Adrenal gland (tissue), 5 donors: ENCODE measurements at regions not wholly inside any gene's neighbourhood (a gene's known extent, or its start where the extent isn't known, plus 50 kb on each side); places are given as distances from the start of the nearest gene placed in this dataset.

Source experiments
- POLR2A ChIP-seq, 2 donors: fragments of 450-650 bp; IDR thresholded peaks; one replicate each; pipeline ENCODE4 v1.6.1; 2017; ENCODE audit warnings: antibody characterized with exemption in 2 of 2, mild to moderate bottlenecking in 2 of 2, moderate library complexity in 1 of 2
- TF ChIP-seq, protein P1 (sequence below), 6 experiments: fragments of 450-650 bp in 4 of 6; fragments of 200-600 bp in 2 of 6; sonication (generic) in 1 of 6; IDR thresholded peaks; 1 replicate in 5 of 6; 2 replicates in 1 of 6; pipeline versions ENCODE4 v1.5.1 to v1.8.0; 2016 to 2021; ENCODE audit warnings: antibody characterized with exemption in 6 of 6, mild to moderate bottlenecking in 2 of 6, moderate library complexity in 1 of 6
- donor health status: DM: no; HTN: no; CAD: no.

DNA sequence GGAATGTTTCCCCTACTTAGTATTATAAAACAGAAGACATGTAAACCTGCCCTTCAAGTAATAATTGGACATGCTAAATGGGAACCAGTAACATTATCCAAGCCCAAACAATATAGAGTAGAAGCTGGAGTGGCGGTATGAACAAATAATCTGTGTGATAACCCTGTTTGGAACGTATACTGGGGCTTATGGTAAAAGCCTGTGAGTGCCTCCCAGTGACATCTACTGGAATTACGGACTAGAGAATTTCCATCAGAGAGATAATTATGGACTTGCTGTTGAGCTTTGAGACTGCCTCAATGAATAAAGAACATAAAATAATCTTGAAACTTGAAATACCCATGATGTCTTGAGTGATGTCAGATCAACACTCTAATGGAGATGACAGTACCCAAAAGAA, 406.3 kb upstream of the GRIA3 start:
- TF ChIP-seq, protein P1, sequence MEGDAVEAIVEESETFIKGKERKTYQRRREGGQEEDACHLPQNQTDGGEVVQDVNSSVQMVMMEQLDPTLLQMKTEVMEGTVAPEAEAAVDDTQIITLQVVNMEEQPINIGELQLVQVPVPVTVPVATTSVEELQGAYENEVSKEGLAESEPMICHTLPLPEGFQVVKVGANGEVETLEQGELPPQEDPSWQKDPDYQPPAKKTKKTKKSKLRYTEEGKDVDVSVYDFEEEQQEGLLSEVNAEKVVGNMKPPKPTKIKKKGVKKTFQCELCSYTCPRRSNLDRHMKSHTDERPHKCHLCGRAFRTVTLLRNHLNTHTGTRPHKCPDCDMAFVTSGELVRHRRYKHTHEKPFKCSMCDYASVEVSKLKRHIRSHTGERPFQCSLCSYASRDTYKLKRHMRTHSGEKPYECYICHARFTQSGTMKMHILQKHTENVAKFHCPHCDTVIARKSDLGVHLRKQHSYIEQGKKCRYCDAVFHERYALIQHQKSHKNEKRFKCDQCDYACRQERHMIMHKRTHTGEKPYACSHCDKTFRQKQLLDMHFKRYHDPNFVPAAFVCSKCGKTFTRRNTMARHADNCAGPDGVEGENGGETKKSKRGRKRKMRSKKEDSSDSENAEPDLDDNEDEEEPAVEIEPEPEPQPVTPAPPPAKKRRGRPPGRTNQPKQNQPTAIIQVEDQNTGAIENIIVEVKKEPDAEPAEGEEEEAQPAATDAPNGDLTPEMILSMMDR (IDR thresholded peaks at IDR 0.05) = no peak
- TF ChIP-seq POLR2A (IDR thresholded peaks at IDR 0.05) = no peak
